Breast epithelium (tissue), 3 donors: ENCODE measurements at regions not wholly inside any gene's neighbourhood (a gene's known extent, or its start where the extent isn't known, plus 50 kb on each side); places are given as distances from the start of the nearest gene placed in this dataset.
"Not testable (repeated sequence)": the region's sequence is repeated elsewhere in the genome, so short reads cannot be mapped to it uniquely, and the experiment has no call there.

Source experiments
- POLR2A ChIP-seq: fragments of 450-650 bp; IDR thresholded peaks from one replicate; pipeline ENCODE4 v1.6.1; 2016; ENCODE audit warnings: antibody characterized with exemption, mild to moderate bottlenecking, moderate library complexity
- POLR2AphosphoS5 ChIP-seq, 3 donors: sonication (generic); formaldehyde crosslinking; IDR thresholded peaks; one replicate each; pipeline ENCODE4 v1.6.1; 2017; ENCODE audit warnings: antibody characterized with exemption in 3 of 3
- TF ChIP-seq, protein P1 (sequence below), 3 donors: fragments of 450-650 bp; IDR thresholded peaks; one replicate each; pipeline ENCODE4 v1.5.1; 2016 to 2017; ENCODE audit warnings: antibody characterized with exemption in 3 of 3, mild to moderate bottlenecking in 3 of 3, moderate library complexity in 3 of 3

DNA sequence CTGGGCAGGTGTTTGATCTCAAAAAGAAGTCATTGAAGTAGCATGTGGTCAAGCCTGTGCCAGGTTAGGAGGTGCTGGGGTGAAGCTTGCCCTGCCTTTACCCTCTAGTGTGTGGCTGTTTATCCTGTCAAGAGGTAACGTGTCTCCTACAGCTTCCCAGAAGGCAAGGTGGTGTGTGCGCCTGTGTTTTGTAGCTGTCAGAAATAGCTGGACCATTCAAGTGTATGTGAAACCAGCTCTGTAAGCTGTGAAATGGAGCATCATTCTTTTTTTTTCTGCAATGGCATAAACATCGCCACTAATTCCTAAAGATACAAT, 155.1 kb downstream of the BCL2L11 start:
- TF ChIP-seq, protein P1, sequence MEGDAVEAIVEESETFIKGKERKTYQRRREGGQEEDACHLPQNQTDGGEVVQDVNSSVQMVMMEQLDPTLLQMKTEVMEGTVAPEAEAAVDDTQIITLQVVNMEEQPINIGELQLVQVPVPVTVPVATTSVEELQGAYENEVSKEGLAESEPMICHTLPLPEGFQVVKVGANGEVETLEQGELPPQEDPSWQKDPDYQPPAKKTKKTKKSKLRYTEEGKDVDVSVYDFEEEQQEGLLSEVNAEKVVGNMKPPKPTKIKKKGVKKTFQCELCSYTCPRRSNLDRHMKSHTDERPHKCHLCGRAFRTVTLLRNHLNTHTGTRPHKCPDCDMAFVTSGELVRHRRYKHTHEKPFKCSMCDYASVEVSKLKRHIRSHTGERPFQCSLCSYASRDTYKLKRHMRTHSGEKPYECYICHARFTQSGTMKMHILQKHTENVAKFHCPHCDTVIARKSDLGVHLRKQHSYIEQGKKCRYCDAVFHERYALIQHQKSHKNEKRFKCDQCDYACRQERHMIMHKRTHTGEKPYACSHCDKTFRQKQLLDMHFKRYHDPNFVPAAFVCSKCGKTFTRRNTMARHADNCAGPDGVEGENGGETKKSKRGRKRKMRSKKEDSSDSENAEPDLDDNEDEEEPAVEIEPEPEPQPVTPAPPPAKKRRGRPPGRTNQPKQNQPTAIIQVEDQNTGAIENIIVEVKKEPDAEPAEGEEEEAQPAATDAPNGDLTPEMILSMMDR (IDR thresholded peaks at IDR 0.05): not testable (repeated sequence)
- TF ChIP-seq POLR2AphosphoS5 (IDR thresholded peaks at IDR 0.05); POLR2A: not testable (repeated sequence)
